Keratinocyte (primary cell): ENCODE measurements at regions not wholly inside any gene's neighbourhood (a gene's known extent, or its start where the extent isn't known, plus 50 kb on each side); places are given as distances from the start of the nearest gene placed in this dataset.

Experiments
- DNase-seq: peaks from one replicate; pipeline ENCODE4 v3.0.0-alpha.2; 2011; ENCODE audit warnings: low read depth, missing footprints, low spot score
- FAIRE-seq: peaks from 2 replicates; lab custom pipeline; 2011; peaks lifted over from hg19 to GRCh38; lab: Jason Lieb, UNC
- H2AFZ ChIP-seq: 2 replicates; pipeline ENCODE4 v1.6.0; 2012; ENCODE audit warnings: low read length, control low read depth, inconsistent platforms; ENCODE audit not compliant: control insufficient read depth
- H3K27ac ChIP-seq: 2 replicates; pipeline ENCODE4 v1.5.1; 2011; ENCODE audit warnings: low read length; ENCODE audit not compliant: control insufficient read depth, insufficient read depth
- H3K27me3 ChIP-seq: 3 replicates; pipeline ENCODE4 v1.6.0; 2011; ENCODE audit warnings: low read length; ENCODE audit not compliant: control insufficient read depth, insufficient read depth; ENCODE audit errors: extremely low read depth
- H3K36me3 ChIP-seq, 2 experiments: 2 replicates in 1 of 2; 3 replicates in 1 of 2; pipeline ENCODE4 v1.5.1; 2011; ENCODE audit warnings: low read length in 2 of 2, mild to moderate bottlenecking in 1 of 2; ENCODE audit not compliant: control insufficient read depth in 2 of 2, insufficient read depth in 2 of 2; ENCODE audit errors: extremely low read depth in 1 of 2
- H3K4me1 ChIP-seq: 3 replicates; pipeline ENCODE4 v1.5.1; 2011; ENCODE audit warnings: low read length; ENCODE audit not compliant: control insufficient read depth, insufficient read depth; ENCODE audit errors: extremely low read depth
- H3K4me2 ChIP-seq: 3 replicates; pipeline ENCODE4 v1.6.0; 2011; ENCODE audit warnings: low read depth, low read length; ENCODE audit not compliant: control insufficient read depth, insufficient read depth; ENCODE audit errors: extremely low read depth
- H3K4me3 ChIP-seq, 3 experiments: fragments of 200-600 bp in 1 of 3; sonication (generic) in 1 of 3; 2 replicates in 2 of 3; 3 replicates in 1 of 3; pipeline ENCODE4 v1.5.1; 2011 to 2016; ENCODE audit warnings: low read length in 3 of 3, mild to moderate bottlenecking in 3 of 3, control low read depth in 2 of 3, inconsistent platforms in 1 of 3, low read depth in 1 of 3, mixed read lengths in 1 of 3, mixed run types in 1 of 3, moderate library complexity in 1 of 3; ENCODE audit not compliant: control insufficient read depth in 2 of 3, insufficient read depth in 2 of 3; ENCODE audit errors: extremely low read depth in 1 of 3
- H3K79me2 ChIP-seq: 2 replicates; pipeline ENCODE4 v1.6.0; 2012; ENCODE audit warnings: low read length; ENCODE audit not compliant: control insufficient read depth, insufficient read depth
- H3K9ac ChIP-seq: 3 replicates; pipeline ENCODE4 v1.6.0; 2011; ENCODE audit warnings: low read length; ENCODE audit not compliant: control insufficient read depth, insufficient read depth; ENCODE audit errors: extremely low read depth
- H3K9me1 ChIP-seq: 3 replicates; pipeline ENCODE4 v1.6.0; 2011; ENCODE audit warnings: low read length; ENCODE audit not compliant: control insufficient read depth, insufficient read depth; ENCODE audit errors: extremely low read depth
- H3K9me3 ChIP-seq: 2 replicates; pipeline ENCODE4 v1.5.1; 2012; ENCODE audit warnings: low read depth, low read length; ENCODE audit not compliant: control insufficient read depth
- H4K20me1 ChIP-seq: 3 replicates; pipeline ENCODE4 v1.6.0; 2011; ENCODE audit warnings: low read length; ENCODE audit not compliant: control insufficient read depth, insufficient read depth; ENCODE audit errors: extremely low read depth
- CTCF ChIP-seq, 3 experiments: IDR thresholded peaks in 1 of 3; conservative IDR thresholded peaks in 1 of 3; optimal IDR thresholded peaks in 1 of 3; 2 replicates in 2 of 3; 3 replicates in 1 of 3; pipeline versions ENCODE3 to v1.5.1; 2011; ENCODE audit warnings: low read length in 3 of 3, mild to moderate bottlenecking in 3 of 3, moderate library complexity in 2 of 3, control low read depth in 1 of 3, inconsistent platforms in 1 of 3; ENCODE audit not compliant: insufficient read depth in 2 of 3; ENCODE audit errors: extremely low read depth in 1 of 3
- EZH2 ChIP-seq: IDR thresholded peaks from one replicate; pipeline ENCODE4 v1.6.1; 2012; ENCODE audit warnings: inconsistent platforms, mild to moderate bottlenecking, low read length, moderate library complexity
- dilution Hi-C: fragments of 300-500 bp; cut with MboI; formaldehyde crosslinking; loops from one replicate; pipeline ENCODE4 v1.7.0; 2020; ENCODE audit warnings: low sequenced_read_pairs; ENCODE audit not compliant: extremely low pct_ligation_motif_present

GRCh38 chr4:181502611-181503010, 740.6 kb upstream of the TENM3 start:
- no peaks in the 10 kb centered on the region for H3K9me3 ChIP-seq
- no peak overlapping the region for H3K27ac ChIP-seq
- H3K4me2 ChIP-seq, result no peak overlapping the region
- H4K20me1 ChIP-seq, result no peaks in the 10 kb centered on the region
- H3K9ac ChIP-seq, result no peak overlapping the region
- H3K27me3 ChIP-seq, result no peaks in the 10 kb centered on the region
- FAIRE-seq (no peak), DNase-seq (no peak)
- no peaks in the 10 kb centered on the region for H3K36me3 ChIP-seq
- H3K9me1 ChIP-seq, result no peaks in the 10 kb centered on the region
- no peak overlapping the region for H3K4me3 ChIP-seq
- H2AFZ ChIP-seq, result no peak overlapping the region
- no peaks in the 10 kb centered on the region for H3K4me1 ChIP-seq
- H3K79me2 ChIP-seq, result no peaks in the 10 kb centered on the region
- TF ChIP-seq CTCF (optimal IDR thresholded peaks at IDR 0.05 in 1 of 3, IDR thresholded peaks at IDR 0.05 in 1 of 3, conservative IDR thresholded peaks at IDR 0.05 in 1 of 3; ENCODE audit: extremely low read depth in 1 of 3, insufficient read depth in 2 of 3, low read length in 3 of 3), result no peak
- no peak for TF ChIP-seq EZH2
- dilution Hi-C loops, result loop anchor here (25.0 kb wide), 1 partner anchor 340 kb away; no protein-coding TSS in a partner anchor

- Histone ChIP-seq H3K36me3 (no peaks in the 10 kb centered on the region), H3K4me2 (no peak overlapping the region), H3K9me3 (no peaks in the 10 kb centered on the region), H3K27ac (no peak overlapping the region), H3K9ac (no peak overlapping the region), H3K79me2 (no peaks in the 10 kb centered on the region), H3K4me1 (no peaks in the 10 kb centered on the region), H3K9me1 (no peaks in the 10 kb centered on the region), H3K4me3 (no peak overlapping the region), H3K27me3 (no peaks in the 10 kb centered on the region), H4K20me1 (no peaks in the 10 kb centered on the region), H2AFZ (no peak overlapping the region)
- TF ChIP-seq CTCF (optimal IDR thresholded peaks at IDR 0.05 in 1 of 3, IDR thresholded peaks at IDR 0.05 in 1 of 3, conservative IDR thresholded peaks at IDR 0.05 in 1 of 3; ENCODE audit: extremely low read depth in 1 of 3, insufficient read depth in 2 of 3, low read length in 3 of 3) (no peak), EZH2 (no peak)
- no peak for FAIRE-seq
- DNase-seq, result no peak
- dilution Hi-C loops, result loop anchor here (25.0 kb wide), 1 partner anchor 342 kb away; no protein-coding TSS in a partner anchor
Measured at GRCh38 chr4:181503687-181504390, 739.4 kb upstream of the TENM3 start.
